GM23248 (cell line): ENCODE measurements at regions not wholly inside any gene's neighbourhood (a gene's known extent, or its start where the extent isn't known, plus 50 kb on each side); places are given as distances from the start of the nearest gene placed in this dataset.
A peak's percentile ranks its signal among the peaks of the same experiment; 100 is the strongest.

Experiments used
- DNase-seq: peaks from one replicate; pipeline ENCODE4 v3.0.0-alpha.2; 2015
- H2AFZ ChIP-seq: fragments of 200-600 bp; sonication (generic); 2 replicates; pipeline ENCODE4 v1.6.1; 2016; ENCODE audit warnings: antibody characterized with exemption
- H3F3A ChIP-seq: fragments of 200-600 bp; sonication (generic); 2 replicates; pipeline ENCODE4 v1.6.1; 2016; ENCODE audit warnings: mild to moderate bottlenecking, antibody characterized with exemption, mixed run types; ENCODE audit not compliant: insufficient read depth
- H3K27ac ChIP-seq: fragments of 200-600 bp; sonication (generic); 2 replicates; pipeline ENCODE4 v1.5.1; 2016; ENCODE audit warnings: mild to moderate bottlenecking
- H3K27me3 ChIP-seq: fragments of 200-600 bp; sonication (generic); replicated peaks from 2 replicates; pipeline ENCODE4 v1.6.1; 2016; ENCODE audit warnings: mild to moderate bottlenecking; ENCODE audit not compliant: insufficient read depth
- H3K36me3 ChIP-seq: fragments of 200-600 bp; sonication (generic); 2 replicates; pipeline ENCODE4 v1.6.1; 2016; ENCODE audit warnings: low read depth, mild to moderate bottlenecking
- H3K4me1 ChIP-seq: fragments of 200-600 bp; sonication (generic); 2 replicates; pipeline ENCODE4 v1.6.1; 2016; ENCODE audit warnings: mild to moderate bottlenecking; ENCODE audit not compliant: insufficient read depth
- H3K4me2 ChIP-seq: fragments of 200-600 bp; sonication (generic); one replicate; pipeline ENCODE4 v1.6.1; 2016; ENCODE audit warnings: mild to moderate bottlenecking; ENCODE audit not compliant: unreplicated experiment
- H3K4me3 ChIP-seq: fragments of 200-600 bp; sonication (generic); 2 replicates; pipeline ENCODE4 v1.5.1; 2016; ENCODE audit warnings: mild to moderate bottlenecking
- H3K79me2 ChIP-seq: fragments of 200-600 bp; sonication (generic); 2 replicates; pipeline ENCODE4 v1.6.1; 2016; ENCODE audit warnings: mild to moderate bottlenecking; ENCODE audit not compliant: insufficient read depth
- H3K9ac ChIP-seq: fragments of 200-600 bp; sonication (generic); 2 replicates; pipeline ENCODE4 v1.6.1; 2016; ENCODE audit warnings: mild to moderate bottlenecking
- H3K9me2 ChIP-seq: fragments of 200-600 bp; sonication (generic); 2 replicates; pipeline ENCODE4 v1.6.1; 2016; ENCODE audit warnings: mixed run types, mild to moderate bottlenecking, moderate library complexity; ENCODE audit not compliant: insufficient read depth
- H3K9me3 ChIP-seq: fragments of 200-600 bp; sonication (generic); one replicate; pipeline ENCODE4 v1.6.1; 2017; ENCODE audit warnings: low read depth
- H4K20me1 ChIP-seq: fragments of 200-600 bp; sonication (generic); 2 replicates; pipeline ENCODE4 v1.6.0; 2016; ENCODE audit not compliant: insufficient read depth
- EZH2 ChIP-seq: fragments of 200-600 bp; sonication (generic); IDR thresholded peaks from 2 replicates; pipeline ENCODE4 v1.6.1; 2018; ENCODE audit warnings: antibody characterized with exemption, mild to moderate bottlenecking; ENCODE audit not compliant: insufficient read depth, poor library complexity, severe bottlenecking
- EZH2phosphoT487 ChIP-seq: fragments of 200-600 bp; sonication (generic); IDR thresholded peaks from 2 replicates; pipeline ENCODE4 v1.6.1; 2018; ENCODE audit warnings: antibody characterized with exemption, moderate library complexity, mild to moderate bottlenecking, low read depth; ENCODE audit not compliant: insufficient read depth
- WGBS, 2 experiments: methylation state at CpG; one replicate each; pipeline ENCODE4 v1.1.6; 2015 to 2017; ENCODE audit warnings: low lambda C conversion rate in 2 of 2, low coverage in 1 of 2; ENCODE audit errors: missing lambda C conversion rate in 2 of 2; 5-methylcytosine and 5-hydroxymethylcytosine counted together
- in situ Hi-C: fragments of 300-500 bp; cut with MboI; formaldehyde crosslinking; loops from 2 replicates; pipeline ENCODE4 v1.15.0; 2020

DNA sequence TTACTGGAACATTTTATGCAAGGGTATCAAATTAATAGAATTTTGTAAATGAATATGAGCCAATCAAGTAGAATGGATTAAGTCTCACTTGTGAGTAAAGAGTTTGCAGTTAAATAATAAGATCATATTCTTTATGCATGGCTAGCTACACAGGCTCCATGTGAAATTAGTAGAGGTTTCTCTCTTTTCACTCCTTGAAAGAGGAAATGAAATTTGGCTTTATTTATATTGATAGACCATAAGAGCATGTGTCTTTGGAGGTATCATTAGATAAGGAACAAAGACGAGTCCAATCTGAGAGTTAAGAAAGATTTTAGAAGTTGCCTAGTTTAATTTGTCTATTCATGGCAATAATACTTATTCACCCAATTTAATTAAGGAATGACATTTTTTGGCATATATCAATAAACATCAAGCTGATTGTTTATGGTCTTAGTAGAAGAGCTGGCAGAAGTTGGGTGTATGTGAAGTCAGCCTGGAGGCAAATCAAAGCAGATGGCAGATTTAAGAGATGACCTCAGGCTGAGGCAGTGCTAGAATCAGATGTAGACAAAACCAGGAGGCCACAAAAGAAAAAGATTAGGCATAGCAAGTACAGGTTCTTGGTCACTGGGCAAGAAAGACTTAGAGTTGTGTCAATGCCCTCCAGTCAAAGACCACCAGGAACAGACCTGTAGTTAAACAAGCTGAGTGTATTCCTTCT, 406.5 kb upstream of the ARHGEF26 start:
- DNase-seq: no peak
- WGBS, 2 experiments: 10 to 17% methylated on average over 1 of the region's 1 CpG
- Histone ChIP-seq H3K4me3 (no peak overlapping the region), H2AFZ (no peak overlapping the region), H3K9ac (no peak overlapping the region), H3K36me3 (no peaks in the 10 kb centered on the region), H3K9me2 (no peaks in the 10 kb centered on the region), H3K9me3 (no peaks in the 10 kb centered on the region), H3K27me3 (no peaks in the 10 kb centered on the region), H3K79me2 (no peaks in the 10 kb centered on the region), H3K4me2 (no peak overlapping the region), H4K20me1 (no peaks in the 10 kb centered on the region), H3F3A (no peaks in the 10 kb centered on the region), H3K27ac (no peak overlapping the region), H3K4me1 (no peaks in the 10 kb centered on the region)
- in situ Hi-C loops: no loop called here
- TF ChIP-seq EZH2 (no peak), EZH2phosphoT487 (no peak)

DNA sequence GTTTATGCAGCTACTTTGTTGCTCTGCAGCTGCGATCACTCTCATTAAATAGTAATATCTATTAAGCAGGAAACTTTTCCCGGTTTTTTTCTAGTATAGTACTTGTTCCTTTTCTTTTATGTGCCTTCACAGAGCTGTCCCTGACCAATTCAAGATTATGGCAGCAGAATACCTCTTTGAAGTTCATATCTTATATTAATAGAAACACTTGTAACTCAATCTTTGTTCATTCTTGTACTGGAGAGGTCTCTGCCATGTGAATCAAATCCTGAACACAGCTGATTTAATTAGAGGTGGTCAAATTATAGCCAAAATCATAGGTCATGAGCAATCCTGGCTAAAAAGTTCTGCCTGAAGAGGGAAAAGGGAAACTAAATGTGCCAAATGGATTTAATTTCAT, 399.0 kb upstream of the ARHGEF26 start:
- H3K9me3 ChIP-seq: no peaks in the 10 kb centered on the region
- in situ Hi-C loops: no loop called here
- WGBS, 2 experiments: 90 to 93% methylated on average over 2 of the region's 2 CpGs
- no peaks in the 10 kb centered on the region for H3K36me3 ChIP-seq
- no peak overlapping the region for H2AFZ ChIP-seq
- H3K27ac ChIP-seq: no peak overlapping the region
- H3K9me2 ChIP-seq: no peaks in the 10 kb centered on the region
- H3K9ac ChIP-seq: no peak overlapping the region
- no peak overlapping the region for H3K4me3 ChIP-seq
- no peaks in the 10 kb centered on the region for H3K4me1 ChIP-seq
- H3F3A ChIP-seq: no peaks in the 10 kb centered on the region
- DNase-seq: no peak
- H4K20me1 ChIP-seq: no peaks in the 10 kb centered on the region
- no peaks in the 10 kb centered on the region for H3K27me3 ChIP-seq
- no peak for TF ChIP-seq EZH2
- no peak for TF ChIP-seq EZH2phosphoT487
- no peak overlapping the region for H3K4me2 ChIP-seq
- no peaks in the 10 kb centered on the region for H3K79me2 ChIP-seq

DNA sequence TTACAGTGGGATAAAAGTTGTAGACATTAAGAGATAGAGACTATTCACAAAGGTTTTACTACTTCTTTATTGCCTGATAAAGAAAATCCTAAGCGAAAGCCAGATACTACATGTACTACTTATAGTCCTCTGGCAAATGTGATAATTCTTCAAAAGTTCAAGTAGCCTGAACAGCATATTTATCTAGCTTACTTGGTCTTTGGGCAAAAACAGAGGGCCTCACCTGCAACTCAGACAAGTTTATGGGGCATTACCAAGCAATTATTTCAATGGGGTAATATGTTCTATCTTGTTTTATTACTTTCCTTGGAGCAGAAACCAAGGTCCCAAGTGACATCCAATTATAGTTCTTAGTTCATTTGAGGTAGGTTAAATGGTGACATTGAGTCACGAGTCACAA, 390.1 kb upstream of the ARHGEF26 start:
- peaks cover 13% of the 10 kb centered on the region for H3K4me1 ChIP-seq
- 62 to 67% methylated on average over 2 of the region's 2 CpGs for WGBS, 2 experiments

DNA sequence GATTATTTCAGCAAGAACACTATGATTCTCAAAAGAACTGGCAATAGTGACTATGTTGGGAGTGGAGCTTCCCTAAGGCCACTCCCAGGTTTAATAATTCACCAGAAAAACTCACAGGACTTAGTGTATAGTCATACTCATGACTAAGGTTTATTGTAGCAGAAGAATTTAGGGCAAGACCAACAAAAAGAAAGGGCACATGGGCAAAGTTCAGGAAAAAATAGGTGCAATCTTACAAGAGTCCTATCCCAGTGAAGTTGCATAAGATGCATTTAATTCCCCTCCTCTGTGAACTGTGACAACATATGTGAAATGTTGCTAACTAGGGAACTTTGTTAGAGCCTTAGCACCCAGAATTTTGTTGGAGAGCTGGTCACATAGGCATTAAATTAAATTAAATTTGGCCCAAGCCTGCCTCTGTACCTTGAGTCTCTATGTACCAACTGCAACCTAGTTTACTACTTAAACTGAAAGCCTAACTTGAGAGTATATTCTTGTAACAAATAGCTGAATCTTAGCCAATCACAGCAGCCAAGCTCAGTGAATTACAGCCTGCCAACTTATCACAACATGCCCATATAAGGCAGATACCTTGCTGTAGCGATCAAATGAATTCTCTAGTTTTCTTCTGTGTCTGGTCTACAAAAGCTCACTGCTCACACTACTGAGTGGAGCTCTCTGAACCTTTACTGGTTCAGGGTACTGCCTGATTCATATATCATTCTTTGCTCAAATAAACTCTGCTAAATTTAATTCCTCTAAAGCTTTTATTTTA, 386.2 kb upstream of the ARHGEF26 start:
- peak overlapping the region; percentile 38 for H3K27ac ChIP-seq
- no peak overlapping the region for H3K9ac ChIP-seq
- WGBS, 2 experiments: 88 to 92% methylated on average over 1 of the region's 1 CpG
- H4K20me1 ChIP-seq: no peaks in the 10 kb centered on the region
- H3K79me2 ChIP-seq: no peaks in the 10 kb centered on the region
- peak overlapping the region; percentile 9; the same call in 1 of the 2 replicates for H2AFZ ChIP-seq
- no peak overlapping the region for H3K4me2 ChIP-seq
- no peaks in the 10 kb centered on the region for H3K9me3 ChIP-seq
- H3K4me1 ChIP-seq: peaks cover 13% of the 10 kb centered on the region
- in situ Hi-C loops: no loop called here
- DNase-seq: peak; percentile 77
- peaks cover 14% of the 10 kb centered on the region for H3F3A ChIP-seq
- H3K36me3 ChIP-seq: no peaks in the 10 kb centered on the region
- TF ChIP-seq EZH2phosphoT487 (no peak), EZH2 (no peak)
- no peak overlapping the region for H3K4me3 ChIP-seq
- no peaks in the 10 kb centered on the region for H3K9me2 ChIP-seq
- no peaks in the 10 kb centered on the region for H3K27me3 ChIP-seq

More for the DNA sequence above, 390.1 kb upstream of the ARHGEF26 start:
- DNase-seq: no peak
- Histone ChIP-seq H3K4me3 (no peak overlapping the region), H2AFZ (no peak overlapping the region), H3K9ac (no peak overlapping the region), H3K9me2 (no peaks in the 10 kb centered on the region), H3K4me2 (no peak overlapping the region), H3K27me3 (no peaks in the 10 kb centered on the region), H3K36me3 (no peaks in the 10 kb centered on the region), H3K9me3 (no peaks in the 10 kb centered on the region), H3K27ac (no peak overlapping the region), H3K79me2 (no peaks in the 10 kb centered on the region), H3F3A (peaks cover 14% of the 10 kb centered on the region), H4K20me1 (no peaks in the 10 kb centered on the region)
- no peak for TF ChIP-seq EZH2
- TF ChIP-seq EZH2phosphoT487: no peak
- in situ Hi-C loops: no loop called here
